Spinal cord (tissue), 9 donors: ENCODE measurements at regions not wholly inside any gene's neighbourhood (a gene's known extent, or its start where the extent isn't known, plus 50 kb on each side); places are given as distances from the start of the nearest gene placed in this dataset.

Source experiments
- DNase-seq, 6 donors: peaks; one replicate each; pipeline versions ENCODE4 v3.0.0 to v3.0.0-alpha.2; 2013 to 2015; ENCODE audit warnings: low spot score in 6 of 6, low read depth in 4 of 6
- H3K27ac ChIP-seq: one replicate; pipeline ENCODE4 v1.5.1; 2013; ENCODE audit warnings: low read depth, low read length, control low read depth
- H3K27me3 ChIP-seq: one replicate; pipeline ENCODE4 v1.6.1; 2013; ENCODE audit warnings: low read length; ENCODE audit not compliant: control insufficient read depth, insufficient read depth
- H3K36me3 ChIP-seq: one replicate; pipeline ENCODE4 v1.6.1; 2013; ENCODE audit warnings: low read length; ENCODE audit not compliant: control insufficient read depth, insufficient read depth
- H3K4me1 ChIP-seq: one replicate; pipeline ENCODE4 v1.6.1; 2013; ENCODE audit warnings: low read length; ENCODE audit not compliant: control insufficient read depth, insufficient read depth
- H3K4me3 ChIP-seq: one replicate; pipeline ENCODE4 v1.5.1; 2013; ENCODE audit warnings: low read depth, low read length, control low read depth
- H3K9me3 ChIP-seq: one replicate; pipeline ENCODE4 v1.6.1; 2013; ENCODE audit warnings: low read length; ENCODE audit not compliant: control insufficient read depth, insufficient read depth
- WGBS: methylation state at CpG from one replicate; pipeline ENCODE4 v1.1.5; 2013; ENCODE audit warnings: missing lambda C conversion rate; ENCODE audit not compliant: insufficient coverage; 5-methylcytosine and 5-hydroxymethylcytosine counted together
- donor health status: healthy.

GRCh38 chr11:109914038-109914437, 179.2 kb upstream of the ZC3H12C start:
- DNase-seq = no peak
- H3K4me1 ChIP-seq = no peaks in the 10 kb centered on the region
- H3K9me3 ChIP-seq = no peaks in the 10 kb centered on the region
- H3K36me3 ChIP-seq = no peaks in the 10 kb centered on the region
- 91% methylated on average over 4 of the region's 4 CpGs for WGBS
- no peaks in the 10 kb centered on the region for H3K27me3 ChIP-seq
- H3K27ac ChIP-seq = no peak overlapping the region
- no peak overlapping the region for H3K4me3 ChIP-seq

- no peaks in the 10 kb centered on the region for H3K36me3 ChIP-seq
- no peak for DNase-seq
- H3K27ac ChIP-seq = no peak overlapping the region
- H3K27me3 ChIP-seq = no peaks in the 10 kb centered on the region
- no peak overlapping the region for H3K4me3 ChIP-seq
- H3K9me3 ChIP-seq = no peaks in the 10 kb centered on the region
- 45% methylated on average over 2 of the region's 5 CpGs for WGBS
- H3K4me1 ChIP-seq = no peaks in the 10 kb centered on the region
Measured at GRCh38 chr11:109914809-109915653, 178.2 kb upstream of the ZC3H12C start.

GRCh38 chr11:109926941-109927340, 166.3 kb upstream of the ZC3H12C start:
- Histone ChIP-seq H3K27ac (no peak overlapping the region), H3K27me3 (no peaks in the 10 kb centered on the region), H3K9me3 (peaks cover 2% of the 10 kb centered on the region), H3K4me3 (no peak overlapping the region), H3K4me1 (no peaks in the 10 kb centered on the region), H3K36me3 (no peaks in the 10 kb centered on the region)
- WGBS = no CpG with 5 or more reads among the region's 3 CpGs
- no peak for DNase-seq

DNA sequence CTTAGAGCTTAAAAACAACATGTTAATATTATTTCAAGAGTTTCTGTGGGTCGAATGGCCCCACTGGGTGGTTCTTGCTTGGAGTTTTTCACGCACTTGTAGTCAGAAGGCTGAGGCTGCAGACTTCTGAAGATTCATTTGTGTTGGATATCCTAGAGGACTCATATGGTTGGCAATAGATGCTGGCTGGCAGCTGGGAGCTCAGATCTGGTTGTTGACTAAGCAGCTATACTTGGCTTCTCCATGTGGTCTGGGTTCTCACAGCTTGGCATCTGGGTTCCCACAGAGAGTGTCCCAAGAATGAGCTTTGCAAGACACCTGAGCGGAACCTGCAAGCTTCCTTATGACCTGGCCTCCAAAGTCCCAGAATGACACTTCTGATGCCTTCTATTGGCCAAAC, 163.9 kb upstream of the ZC3H12C start:
- Histone ChIP-seq H3K9me3 (peaks cover 2% of the 10 kb centered on the region), H3K27ac (no peak overlapping the region), H3K4me1 (no peaks in the 10 kb centered on the region), H3K4me3 (no peak overlapping the region), H3K27me3 (no peaks in the 10 kb centered on the region), H3K36me3 (no peaks in the 10 kb centered on the region)
- no peak for DNase-seq
- WGBS = 93% methylated on average over 3 of the region's 3 CpGs

DNA sequence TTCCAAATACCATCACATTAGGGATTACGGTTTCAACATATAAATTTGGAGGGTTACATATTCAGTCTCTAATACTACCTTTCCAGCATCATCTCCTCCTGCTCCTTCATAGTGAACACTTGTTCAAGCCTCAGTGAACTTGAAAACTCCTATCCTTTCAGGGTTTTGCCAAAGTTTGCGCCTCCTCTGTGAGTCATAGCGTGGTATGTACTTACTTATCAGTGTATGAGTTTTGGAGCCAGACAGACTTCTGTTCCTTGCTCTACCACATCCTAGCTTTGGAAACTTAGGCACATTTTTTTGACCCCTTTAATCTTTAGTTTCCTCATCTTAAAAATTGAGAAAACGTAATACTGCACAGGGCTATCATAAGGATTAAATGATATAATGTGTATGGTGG, 160.1 kb upstream of the ZC3H12C start:
- no peaks in the 10 kb centered on the region for H3K9me3 ChIP-seq
- H3K4me3 ChIP-seq = no peak overlapping the region
- no peak for DNase-seq
- H3K27me3 ChIP-seq = no peaks in the 10 kb centered on the region
- no peak overlapping the region for H3K27ac ChIP-seq
- no CpG with 5 or more reads among the region's 4 CpGs for WGBS
- H3K4me1 ChIP-seq = no peaks in the 10 kb centered on the region
- H3K36me3 ChIP-seq = no peaks in the 10 kb centered on the region

- H3K9me3 ChIP-seq = no peaks in the 10 kb centered on the region
- H3K27me3 ChIP-seq = no peaks in the 10 kb centered on the region
- H3K4me3 ChIP-seq = no peak overlapping the region
- DNase-seq = no peak
- H3K4me1 ChIP-seq = no peaks in the 10 kb centered on the region
- H3K27ac ChIP-seq = no peak overlapping the region
- WGBS = no CpG with 5 or more reads among the region's 2 CpGs
- H3K36me3 ChIP-seq = no peaks in the 10 kb centered on the region
Measured at GRCh38 chr11:109934151-109934550, 159.0 kb upstream of the ZC3H12C start.

GRCh38 chr11:109936661-109937180, 156.5 kb upstream of the ZC3H12C start:
- H3K36me3 ChIP-seq = no peaks in the 10 kb centered on the region
- WGBS = 47% methylated on average over 2 of the region's 2 CpGs
- no peak overlapping the region for H3K27ac ChIP-seq
- no peaks in the 10 kb centered on the region for H3K4me1 ChIP-seq
- no peaks in the 10 kb centered on the region for H3K9me3 ChIP-seq
- no peak for DNase-seq
- H3K4me3 ChIP-seq = no peak overlapping the region
- no peaks in the 10 kb centered on the region for H3K27me3 ChIP-seq

- no peaks in the 10 kb centered on the region for H3K4me1 ChIP-seq
- no peaks in the 10 kb centered on the region for H3K9me3 ChIP-seq
- no peak overlapping the region for H3K4me3 ChIP-seq
- no peak for DNase-seq
- H3K36me3 ChIP-seq = no peaks in the 10 kb centered on the region
- H3K27ac ChIP-seq = no peak overlapping the region
- H3K27me3 ChIP-seq = no peaks in the 10 kb centered on the region
Measured at GRCh38 chr11:109937968-109938367, 155.2 kb upstream of the ZC3H12C start.

GRCh38 chr11:109939166-109939810, 153.9 kb upstream of the ZC3H12C start:
- no peaks in the 10 kb centered on the region for H3K4me1 ChIP-seq
- no CpG with 5 or more reads among the region's 1 CpG for WGBS

GRCh38 chr11:109940816-109941215, 152.4 kb upstream of the ZC3H12C start:
- Histone ChIP-seq H3K9me3 (no peaks in the 10 kb centered on the region), H3K4me1 (no peaks in the 10 kb centered on the region), H3K4me3 (no peak overlapping the region), H3K27ac (no peak overlapping the region), H3K27me3 (no peaks in the 10 kb centered on the region), H3K36me3 (no peaks in the 10 kb centered on the region)
- WGBS = 82% methylated on average over 6 of the region's 8 CpGs
- no peak for DNase-seq

More at GRCh38 chr11:109939166-109939810, 153.9 kb upstream of the ZC3H12C start:
- Histone ChIP-seq H3K27ac (no peak overlapping the region), H3K36me3 (no peaks in the 10 kb centered on the region), H3K9me3 (no peaks in the 10 kb centered on the region), H3K4me3 (no peak overlapping the region), H3K27me3 (no peaks in the 10 kb centered on the region)
- peak; percentile 57 to 98 (median 78) for DNase-seq
